SU-DHL-6 (cell line): ENCODE measurements at regions not wholly inside any gene's neighbourhood (a gene's known extent, or its start where the extent isn't known, plus 50 kb on each side); places are given as distances from the start of the nearest gene placed in this dataset.

Source experiments
- CTCF ChIP-seq: fragments of 200-600 bp; sonication (generic); IDR thresholded peaks from one replicate; pipeline ENCODE4 v1.5.1; 2017; ENCODE audit warnings: antibody characterized with exemption, mild to moderate bottlenecking, low read length, moderate library complexity; ENCODE audit not compliant: insufficient read depth, poor library complexity, severe bottlenecking
- EZH2phosphoT487 ChIP-seq: fragments of 200-600 bp; sonication (generic), shearing (Covaris generic); conservative IDR thresholded peaks from 2 replicates; pipeline ENCODE4 v1.6.1; 2018; ENCODE audit warnings: mild to moderate bottlenecking, antibody characterized with exemption, low read length, moderate library complexity, mixed read lengths

- TF ChIP-seq CTCF, result no peak
- no peak for TF ChIP-seq EZH2phosphoT487
Measured at GRCh38 chr6:112450663-112451062, 103.5 kb downstream of the RFPL4B start.
